HL-60 (cell line): ENCODE measurements at regions not wholly inside any gene's neighbourhood (a gene's known extent, or its start where the extent isn't known, plus 50 kb on each side); places are given as distances from the start of the nearest gene placed in this dataset.

Source experiments
- DNase-seq, 2 experiments: peaks; one replicate each; pipeline ENCODE4 v3.0.0-alpha.2; 2010 to 2020; ENCODE audit warnings: low read depth in 1 of 2, low spot score in 1 of 2
- H3K27ac ChIP-seq: fragments of 250-450 bp; sonication (Bioruptor Pico); replicated peaks from 2 replicates; pipeline ENCODE4 v1.5.1; 2020; ENCODE audit warnings: mild to moderate bottlenecking, moderate library complexity
- H3K27me3 ChIP-seq: fragments of 250-450 bp; sonication (Bioruptor Pico); 2 replicates; pipeline ENCODE4 v1.5.1; 2021; ENCODE audit warnings: mild to moderate bottlenecking, moderate library complexity; ENCODE audit not compliant: insufficient read depth, poor library complexity, severe bottlenecking
- H3K4me3 ChIP-seq: replicated peaks from 2 replicates; pipeline ENCODE4 v1.5.1; 2011; ENCODE audit warnings: mild to moderate bottlenecking, control low read depth, low read length; ENCODE audit not compliant: insufficient read depth
- CTCF ChIP-seq: IDR thresholded peaks from one replicate; pipeline ENCODE4 v1.5.1; 2011; ENCODE audit warnings: low read length, control low read depth, inconsistent platforms; ENCODE audit not compliant: insufficient read depth
- GABPA ChIP-seq: IDR thresholded peaks from 2 replicates; pipeline ENCODE4 v1.6.1; 2012; ENCODE audit warnings: low read depth
- POLR2AphosphoS5 ChIP-seq: IDR thresholded peaks from 2 replicates; pipeline ENCODE4 v1.6.1; 2012; ENCODE audit warnings: low read depth
- REST ChIP-seq: IDR thresholded peaks from 2 replicates; pipeline ENCODE4 v1.6.1; 2012; ENCODE audit warnings: low read depth; ENCODE audit not compliant: insufficient replicate concordance
- SPI1 ChIP-seq: IDR thresholded peaks from 2 replicates; pipeline ENCODE4 v1.6.1; 2012; ENCODE audit warnings: low read depth, mild to moderate bottlenecking, borderline replicate concordance

- no peak for TF ChIP-seq SPI1
- no peak for TF ChIP-seq GABPA
- TF ChIP-seq POLR2AphosphoS5, result no peak
- TF ChIP-seq CTCF, result no peak
- TF ChIP-seq REST, result no peak
- no peak for DNase-seq
- Histone ChIP-seq H3K27me3 (no peaks in the 10 kb centered on the region), H3K27ac (no peak overlapping the region), H3K4me3 (no peak overlapping the region)
These were observed 100.6 kb downstream of the RAP2A start for GRCh38 chr13:97534540-97534939.

- no peaks in the 10 kb centered on the region for H3K27me3 ChIP-seq
- no peak overlapping the region for H3K27ac ChIP-seq
- TF ChIP-seq REST (no peak), SPI1 (no peak), POLR2AphosphoS5 (no peak), CTCF (no peak), GABPA (no peak)
- no peak overlapping the region for H3K4me3 ChIP-seq
- no peak for DNase-seq
These were observed 101.6 kb downstream of the RAP2A start for GRCh38 chr13:97535614-97536013.

GRCh38 chr13:97537110-97537509 is 103.1 kb downstream of the RAP2A start:
- TF ChIP-seq SPI1 (no peak), REST (no peak), CTCF (no peak), GABPA (no peak), POLR2AphosphoS5 (no peak)
- no peak for DNase-seq
- Histone ChIP-seq H3K27ac (no peak overlapping the region), H3K27me3 (no peaks in the 10 kb centered on the region), H3K4me3 (no peak overlapping the region)
